ENCODE measurements at regions not wholly inside any gene's neighbourhood (a gene's known extent, or its start where the extent isn't known, plus 50 kb on each side); places are given as distances from the start of the nearest gene placed in this dataset.

- no peak overlapping the region for H3K27ac ChIP-seq
- TF ChIP-seq CTCF (conservative IDR thresholded peaks at IDR 0.05) (no peak), ZFX (IDR thresholded peaks at IDR 0.05) (no peak)
Observed at GRCh38 chr3:27779176-27779575, 57.1 kb upstream of the EOMES start.

GRCh38 chr3:27789420-27789819 lies 67.3 kb upstream of the EOMES start:
- TF ChIP-seq ZFX (IDR thresholded peaks at IDR 0.05) (no peak), CTCF (conservative IDR thresholded peaks at IDR 0.05) (no peak)
- H3K27ac ChIP-seq = no peak overlapping the region

GRCh38 chr3:27791956-27792355 lies 69.8 kb upstream of the EOMES start:
- no peak for TF ChIP-seq ZFX (IDR thresholded peaks at IDR 0.05)
- TF ChIP-seq CTCF (conservative IDR thresholded peaks at IDR 0.05) = no peak

GRCh38 chr3:27792869-27793268 lies 70.7 kb upstream of the EOMES start:
- TF ChIP-seq ZFX (IDR thresholded peaks at IDR 0.05) (no peak), CTCF (conservative IDR thresholded peaks at IDR 0.05) (no peak)

More at GRCh38 chr3:27791956-27792355, 69.8 kb upstream of the EOMES start:
- H3K27ac ChIP-seq = no peak overlapping the region

GRCh38 chr3:27794211-27794610 lies 72.1 kb upstream of the EOMES start:
- no peak for TF ChIP-seq ZFX (IDR thresholded peaks at IDR 0.05)
- no peak for TF ChIP-seq CTCF (conservative IDR thresholded peaks at IDR 0.05)
- no peak overlapping the region for H3K27ac ChIP-seq

More at GRCh38 chr3:27792869-27793268, 70.7 kb upstream of the EOMES start:
- no peak overlapping the region for H3K27ac ChIP-seq

GRCh38 chr3:27796365-27796875 lies 74.3 kb upstream of the EOMES start:
- H3K27ac ChIP-seq = no peak overlapping the region
- TF ChIP-seq ZFX (IDR thresholded peaks at IDR 0.05) (no peak), CTCF (conservative IDR thresholded peaks at IDR 0.05) (no peak)

GRCh38 chr3:27797773-27798172 lies 75.7 kb upstream of the EOMES start:
- H3K27ac ChIP-seq = no peak overlapping the region
- TF ChIP-seq ZFX (IDR thresholded peaks at IDR 0.05) = no peak
- no peak for TF ChIP-seq CTCF (conservative IDR thresholded peaks at IDR 0.05)

Measured in C4-2B (cell line).